H1 (cell line): ENCODE measurements at regions not wholly inside any gene's neighbourhood (a gene's known extent, or its start where the extent isn't known, plus 50 kb on each side); places are given as distances from the start of the nearest gene placed in this dataset.

ENCODE experiments used
- ATF3 ChIP-seq: IDR thresholded peaks from 2 replicates; pipeline ENCODE4 v1.6.1; 2011; ENCODE audit warnings: low read depth, mild to moderate bottlenecking, low read length; ENCODE audit not compliant: insufficient read depth
- BCL11A ChIP-seq, 2 experiments: IDR thresholded peaks; one replicate each; pipeline ENCODE4 v1.6.1; 2011; ENCODE audit warnings: low read depth in 2 of 2, low read length in 2 of 2, mild to moderate bottlenecking in 2 of 2
- HDAC2 ChIP-seq, 2 experiments: fragments of 300-600 bp in 1 of 2; sonication (generic) in 1 of 2; IDR thresholded peaks; 2 replicates each; pipeline ENCODE4 v1.6.1; 2011 to 2012; ENCODE audit warnings: low read depth in 2 of 2, low read length in 2 of 2, mild to moderate bottlenecking in 2 of 2, moderate library complexity in 2 of 2, borderline replicate concordance in 1 of 2, inconsistent platforms in 1 of 2
- POLR2AphosphoS5 ChIP-seq: IDR thresholded peaks from 2 replicates; pipeline ENCODE4 v1.6.1; 2011; ENCODE audit warnings: low read depth, low read length
- POU5F1 ChIP-seq: IDR thresholded peaks from 2 replicates; pipeline ENCODE4 v1.6.1; 2011; ENCODE audit warnings: low read depth, mild to moderate bottlenecking, low read length, moderate library complexity
- SIN3A ChIP-seq, 2 experiments: IDR thresholded peaks in 1 of 2; conservative IDR thresholded peaks in 1 of 2; 2 replicates each; pipeline ENCODE4 v1.6.1; 2011 to 2012; ENCODE audit warnings: low read length in 2 of 2, improper control_type of control experiment in 1 of 2, low read depth in 1 of 2, mild to moderate bottlenecking in 1 of 2
- SUZ12 ChIP-seq: fragments of 200-600 bp; sonication (generic); IDR thresholded peaks from 2 replicates; pipeline ENCODE4 v1.6.1; 2012; ENCODE audit warnings: mild to moderate bottlenecking, inconsistent platforms, low read length, moderate library complexity, mixed read lengths
- TCF12 ChIP-seq: IDR thresholded peaks from 2 replicates; pipeline ENCODE4 v1.6.1; 2011; ENCODE audit warnings: low read depth, mild to moderate bottlenecking, low read length
- YY1 ChIP-seq: IDR thresholded peaks from 2 replicates; pipeline ENCODE4 v1.6.1; 2011; ENCODE audit warnings: low read depth, mild to moderate bottlenecking, low read length

- TF ChIP-seq POU5F1 (no peak), BCL11A (IDR thresholded peaks at IDR 0.05; ENCODE audit: low read depth in 2 of 2, low read length in 2 of 2) (no peak), POLR2AphosphoS5 (no peak), SUZ12 (no peak), YY1 (no peak), SIN3A (conservative IDR thresholded peaks at IDR 0.05 in 1 of 2, IDR thresholded peaks at IDR 0.05 in 1 of 2; ENCODE audit: low read depth in 1 of 2, low read length in 2 of 2) (no peak), TCF12 (no peak), HDAC2 (IDR thresholded peaks at IDR 0.05; ENCODE audit: borderline replicate concordance in 1 of 2, low read depth in 2 of 2, low read length in 2 of 2) (no peak), ATF3 (no peak)
Measured at GRCh38 chr4:1466034-1466862, 60.0 kb upstream of the NKX1-1 start (continued).
